ENCODE measurements at regions not wholly inside any gene's neighbourhood (a gene's known extent, or its start where the extent isn't known, plus 50 kb on each side); places are given as distances from the start of the nearest gene placed in this dataset.
A peak's percentile ranks its signal among the peaks of the same experiment; 100 is the strongest.

DNA sequence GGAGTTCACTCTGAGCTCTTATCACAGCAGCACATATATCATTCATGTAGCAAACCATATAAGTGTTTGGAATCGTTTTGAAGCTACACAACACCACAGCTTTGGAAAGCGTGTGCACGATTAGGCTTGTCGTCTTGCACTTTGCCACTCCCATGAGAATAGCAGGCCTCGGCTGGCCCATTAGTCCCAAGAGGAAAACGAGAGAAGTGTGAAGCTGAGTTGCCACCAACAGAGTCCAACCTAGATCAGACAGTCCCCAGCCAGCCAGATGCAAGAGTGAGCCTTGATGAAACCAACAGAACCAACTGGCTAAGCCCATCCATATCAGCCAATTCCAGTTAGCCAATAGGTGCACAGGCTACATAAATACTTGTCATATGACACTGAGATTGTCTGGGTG, 238.4 kb downstream of the C1orf94 start:
- no peak for DNase-seq

DNA sequence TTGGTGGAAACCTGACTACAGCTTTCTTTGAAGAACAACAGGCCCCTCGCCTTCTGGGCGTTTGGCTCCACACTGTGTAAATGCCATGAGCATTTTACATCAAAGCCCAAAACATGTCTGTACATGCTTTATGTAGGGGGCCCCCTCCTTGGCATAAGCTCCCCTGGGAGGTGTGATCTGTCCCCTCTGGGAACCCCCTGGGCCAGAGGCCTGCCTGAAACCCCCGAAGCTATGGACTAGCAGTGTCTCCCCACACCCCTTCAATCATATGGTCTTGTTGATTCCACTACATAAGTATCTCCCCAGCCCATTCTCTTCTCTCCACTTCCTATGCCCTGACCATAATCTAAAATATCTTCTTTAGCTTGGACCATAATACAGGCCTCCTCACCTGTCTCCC, 241.5 kb downstream of the C1orf94 start:
- no peak for DNase-seq

DNA sequence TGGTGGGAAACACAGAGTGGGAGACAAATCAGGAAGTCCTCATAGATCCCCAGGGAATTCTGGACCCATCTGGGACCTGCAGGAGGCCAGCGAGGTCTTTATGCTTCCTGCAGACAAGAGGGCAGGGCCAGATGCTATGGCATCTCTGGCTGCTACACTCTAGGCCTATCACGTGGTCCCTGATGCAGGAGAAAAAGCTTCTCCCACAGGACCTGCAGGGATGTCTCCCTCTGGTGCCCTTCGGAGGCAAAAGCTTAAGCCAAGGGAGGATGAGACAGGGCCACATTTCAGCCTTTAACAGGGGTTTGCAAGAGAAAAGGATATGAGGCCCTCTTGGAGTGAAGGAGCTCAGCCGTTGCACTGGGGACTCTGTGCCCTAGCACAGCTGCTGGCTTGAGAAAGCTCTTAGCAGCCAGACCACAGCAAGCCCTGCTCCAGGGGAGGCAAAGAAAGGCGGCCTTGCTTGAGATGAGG, 243.0 kb downstream of the C1orf94 start:
- DNase-seq: no peak

DNA sequence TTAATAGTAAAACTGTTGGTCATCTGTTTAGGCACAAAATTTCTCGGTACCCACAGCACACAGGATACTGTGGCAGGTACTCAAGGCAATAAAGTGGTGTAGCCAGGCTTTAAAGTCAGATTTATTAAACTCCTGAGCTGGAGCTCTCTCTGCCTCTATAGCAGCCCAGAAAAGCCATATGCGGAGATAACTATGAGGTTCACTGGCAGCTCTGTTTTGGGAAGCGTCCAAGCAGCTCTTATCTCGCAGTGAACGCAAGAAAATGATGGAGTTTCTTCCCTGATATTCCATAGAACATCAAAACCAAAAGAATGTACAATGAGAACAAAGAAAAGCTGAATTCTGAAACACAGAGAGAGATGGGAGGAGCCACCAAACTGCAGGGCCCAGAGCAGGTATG, 248.3 kb downstream of the C1orf94 start:
- DNase-seq: no peak

DNA sequence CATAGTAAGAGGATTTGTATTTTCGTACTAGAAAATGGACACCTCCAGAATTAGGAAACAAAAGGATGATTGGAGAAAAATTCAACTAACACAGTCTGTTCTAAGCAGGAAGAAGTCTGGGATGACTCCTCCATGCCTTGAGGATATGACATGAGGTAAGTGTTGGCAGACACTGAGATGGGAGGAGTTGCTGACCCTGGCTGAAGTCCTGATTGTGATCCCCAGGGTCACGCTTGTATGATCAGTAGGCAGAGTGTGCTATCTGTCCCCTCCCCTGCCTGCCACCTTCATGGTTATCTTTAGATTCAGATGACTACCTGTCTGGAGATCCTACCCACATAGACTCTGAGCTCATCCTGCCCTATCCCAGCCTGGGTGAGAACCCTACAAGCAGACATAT, 249.1 kb downstream of the C1orf94 start:
- DNase-seq: no peak

DNA sequence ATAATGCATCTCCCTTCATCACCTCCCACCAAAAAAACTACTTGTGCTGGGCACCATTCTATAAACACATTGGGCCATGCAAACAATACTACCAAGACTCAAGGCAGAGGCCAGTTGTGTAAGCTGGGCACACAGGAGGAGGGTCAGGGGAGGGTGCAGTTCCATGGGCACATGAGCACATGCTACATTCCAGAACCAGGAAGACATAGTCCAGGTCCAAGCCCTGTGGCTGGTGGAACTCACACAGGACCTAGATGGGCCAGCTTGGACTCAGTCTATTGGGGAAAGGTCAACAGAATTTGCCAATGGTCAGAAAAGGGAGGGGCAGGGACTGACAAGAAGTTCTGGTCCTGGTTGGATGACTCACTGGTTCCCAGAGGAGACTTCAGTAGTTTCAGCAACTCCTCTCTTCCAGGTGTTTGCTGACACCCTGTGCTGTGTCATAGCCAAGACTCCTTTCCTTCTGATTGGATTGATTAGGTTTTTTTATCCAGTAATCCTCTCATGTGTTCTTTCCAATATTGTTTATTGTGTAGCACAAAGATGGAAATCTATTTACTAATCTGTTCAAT, 249.7 kb downstream of the C1orf94 start:
- no peak for DNase-seq

DNA sequence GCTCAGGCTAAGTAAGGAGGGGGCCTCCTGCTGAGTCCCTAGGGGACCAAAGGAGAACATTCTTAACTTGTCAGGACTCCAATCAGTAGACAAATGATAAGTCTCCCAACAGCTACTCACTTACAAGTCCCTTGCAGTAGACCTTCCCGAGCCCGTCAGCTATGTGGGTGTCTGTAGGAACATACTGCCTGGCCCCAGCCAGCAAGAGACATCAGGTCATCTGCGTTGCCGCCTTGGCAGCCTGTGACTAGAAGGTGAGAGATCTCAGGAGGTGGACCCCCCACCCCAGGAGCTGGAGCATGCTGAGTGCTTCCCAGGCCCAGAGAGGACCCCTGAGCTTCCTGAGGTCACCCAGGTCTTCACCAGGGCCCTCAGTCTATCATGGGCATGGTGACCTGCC, 250.5 kb downstream of the C1orf94 start:
- DNase-seq: no peak

DNA sequence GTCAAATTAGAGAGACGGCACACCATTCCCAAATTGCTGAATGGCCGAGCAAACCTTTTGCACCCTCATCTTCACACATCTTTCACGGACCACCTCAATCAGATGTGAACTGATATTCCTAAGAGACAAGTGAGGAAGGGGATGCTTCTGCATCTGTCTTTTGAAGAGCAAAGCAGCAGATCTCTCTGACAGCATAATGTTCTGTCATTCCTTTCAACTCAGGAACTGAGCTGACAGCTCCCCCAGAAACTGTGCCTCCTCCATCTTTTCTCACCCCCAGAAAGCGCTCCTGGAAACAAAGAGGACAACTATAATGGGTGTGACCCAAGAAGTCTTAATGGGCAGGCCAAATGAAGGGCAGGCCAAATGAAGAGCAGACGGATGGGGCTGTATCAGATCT, 256.4 kb downstream of the C1orf94 start:
- DNase-seq: no peak

DNA sequence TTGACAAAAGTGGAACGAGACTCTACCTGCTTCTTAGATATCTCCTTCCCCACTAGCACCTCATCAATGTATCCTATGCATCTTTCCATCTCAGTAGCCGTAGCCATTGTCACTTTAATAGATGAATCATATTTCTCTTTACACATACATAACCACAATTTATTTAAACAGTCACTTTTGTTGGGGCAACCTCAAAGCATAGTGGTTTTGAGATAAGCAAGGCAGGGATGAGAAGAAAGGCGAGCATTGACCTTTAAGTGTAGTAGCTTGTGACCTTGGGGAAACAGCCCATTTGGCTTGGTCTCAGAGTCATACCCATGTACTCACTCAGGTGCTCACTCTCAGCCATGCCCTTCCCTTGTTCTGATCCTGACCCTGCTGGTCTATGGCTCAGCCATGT, 260.1 kb downstream of the C1orf94 start:
- DNase-seq: no peak

DNA sequence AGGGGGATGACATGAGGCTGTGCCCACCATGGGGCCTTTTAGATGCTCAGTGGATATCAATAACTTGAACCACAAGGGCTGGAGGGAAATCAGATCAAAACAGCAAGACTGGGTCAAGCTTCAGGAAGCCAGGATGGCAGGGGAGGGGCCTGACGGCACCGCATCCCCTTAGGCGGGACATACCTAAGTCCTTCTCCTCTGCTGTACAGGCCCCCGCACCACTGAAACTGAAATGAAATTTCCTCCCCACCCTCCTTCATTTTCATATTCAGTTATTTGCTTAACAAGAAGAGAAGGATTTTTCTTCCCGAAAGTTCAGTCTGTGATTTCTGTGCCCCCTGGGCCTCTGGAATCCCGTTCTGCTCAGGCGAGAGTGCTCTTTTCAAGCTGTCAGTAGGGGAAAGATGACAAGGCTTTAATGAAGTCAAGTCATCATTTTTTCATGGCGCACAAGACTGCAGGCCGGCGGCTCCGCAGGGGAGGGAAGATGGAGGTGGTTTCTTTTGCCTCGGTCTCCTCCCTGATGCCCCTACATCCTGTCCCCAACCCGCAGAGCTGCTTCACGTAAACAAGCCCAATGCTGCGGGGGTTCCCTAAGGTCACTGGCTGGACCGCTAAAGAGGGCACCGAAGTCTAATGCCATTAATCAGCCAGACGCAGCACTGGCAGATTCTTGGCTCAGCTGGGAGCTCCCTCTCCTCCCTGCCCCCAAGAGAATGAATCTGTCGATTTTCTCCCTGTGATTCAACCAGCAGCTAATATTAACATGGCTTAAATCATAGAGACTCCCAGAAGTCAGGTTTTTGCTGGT, 264.8 kb downstream of the C1orf94 start:
- DNase-seq: no peak

DNA sequence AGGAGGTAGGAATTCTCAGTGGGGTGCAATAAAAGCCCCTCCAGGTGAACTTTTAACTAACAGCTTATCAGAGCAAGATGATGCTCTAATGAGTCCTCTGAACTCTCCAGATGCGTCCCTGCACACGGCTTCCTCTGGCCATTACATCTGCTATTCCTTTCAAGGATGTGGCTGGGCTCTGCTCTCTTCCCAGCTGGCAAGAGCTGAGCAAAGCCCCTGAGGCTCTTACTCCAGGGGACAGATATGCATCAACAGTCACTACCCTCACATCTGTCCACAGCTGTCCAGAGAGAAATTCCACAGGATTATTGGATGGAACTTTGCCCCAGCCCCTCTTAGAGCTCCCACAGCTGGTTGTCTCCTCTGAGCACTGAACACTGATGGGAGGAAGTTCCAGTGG, 267.8 kb downstream of the C1orf94 start:
- no peak for DNase-seq

DNA sequence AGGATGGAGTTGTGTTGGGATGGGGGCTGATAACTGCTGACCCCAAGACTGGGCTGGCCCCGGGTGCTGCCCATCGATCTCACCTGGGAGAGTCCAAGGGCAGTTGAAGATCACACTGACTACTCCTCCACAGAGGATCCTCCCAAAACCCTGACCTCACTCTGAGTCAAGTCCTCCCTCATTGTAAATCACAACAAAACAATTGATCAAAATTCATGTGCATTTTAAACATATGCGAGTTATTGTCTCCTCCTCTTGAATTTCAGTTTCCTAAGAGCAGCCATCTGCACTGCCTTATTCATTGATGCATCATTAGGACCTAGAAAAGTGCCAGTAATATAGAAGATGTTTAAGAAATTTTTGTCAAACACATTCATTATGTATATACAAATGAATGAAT, 273.6 kb downstream of the C1orf94 start:
- no peak for DNase-seq

DNA sequence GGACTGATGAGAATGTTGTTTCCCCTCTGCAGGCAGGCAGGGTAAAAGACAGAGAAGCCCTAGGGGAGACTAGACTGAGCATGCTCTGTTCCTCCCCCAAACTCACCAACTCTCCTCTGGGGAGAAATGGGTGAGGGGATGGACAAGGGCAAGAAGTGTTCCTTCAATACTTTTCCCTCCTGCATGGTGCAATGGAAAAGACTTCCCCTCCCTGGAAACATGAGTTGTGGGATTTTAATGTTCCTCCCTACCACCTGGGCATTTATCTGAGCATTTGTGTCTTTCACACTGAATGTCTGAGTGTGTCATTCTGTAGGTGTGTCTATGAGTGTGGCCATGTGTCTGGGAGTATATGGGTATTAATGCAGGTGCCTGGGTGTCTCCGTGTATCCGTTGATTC, 275.7 kb downstream of the C1orf94 start:
- DNase-seq: no peak

DNA sequence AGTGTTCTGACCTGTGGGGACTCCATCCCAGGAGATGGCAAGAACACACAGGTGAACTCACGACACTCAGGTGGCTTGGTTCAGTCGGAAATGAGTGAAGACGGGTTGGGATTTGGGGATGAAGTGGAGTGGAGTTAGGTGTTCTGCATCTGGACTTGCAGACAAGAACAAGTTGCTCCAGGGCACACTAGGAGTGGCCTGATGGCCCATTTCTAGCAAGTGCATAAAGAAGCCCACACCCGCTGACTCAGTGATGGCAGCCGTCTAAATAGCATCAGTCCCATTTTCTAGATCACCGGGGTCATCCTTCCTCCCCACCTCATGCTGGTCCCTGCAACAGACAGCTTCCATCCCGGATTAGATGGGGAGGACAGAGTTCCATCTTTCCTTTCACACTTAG, 278.4 kb downstream of the C1orf94 start:
- DNase-seq: no peak

DNA sequence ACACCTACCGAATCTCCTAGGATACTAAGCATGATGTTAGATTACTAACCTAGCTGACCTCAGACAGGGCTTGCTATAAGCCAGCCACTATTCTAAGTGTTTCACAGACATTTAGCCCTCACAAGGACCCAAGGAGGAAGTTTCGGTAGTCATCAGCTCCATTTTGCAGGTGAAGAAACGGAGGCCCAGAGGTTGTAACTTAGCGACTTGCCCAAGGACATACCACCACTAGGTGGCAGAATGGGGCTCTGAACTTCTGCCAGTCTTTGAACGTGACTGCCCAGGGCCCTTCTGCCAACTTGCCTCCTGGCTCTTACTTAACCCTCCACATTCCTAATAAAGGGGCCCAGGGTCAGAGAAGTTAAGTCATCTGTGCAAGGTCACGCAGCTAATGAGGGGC, 283.5 kb downstream of the C1orf94 start:
- DNase-seq: peak; percentile 14 to 24

DNA sequence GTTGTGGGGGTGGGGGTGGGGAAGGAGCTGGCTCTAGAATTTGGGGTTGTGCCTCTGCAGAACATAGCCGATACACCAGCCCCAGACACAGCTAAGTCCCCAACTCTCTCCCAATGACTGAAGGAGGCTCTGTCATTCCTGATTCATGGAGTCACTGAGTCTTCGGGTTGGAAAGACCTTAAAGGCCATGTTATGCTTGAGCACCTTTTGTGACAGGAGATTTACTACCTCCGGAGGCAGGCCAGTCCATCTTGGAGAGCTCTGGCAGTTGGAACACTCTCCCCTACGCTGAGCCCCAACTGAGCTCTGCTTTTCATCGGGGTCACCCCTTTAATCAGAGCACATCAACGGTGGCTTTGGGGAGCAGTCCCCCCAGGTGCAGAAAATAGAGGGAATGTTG, 284.4 kb upstream of the GJB5 start:
- DNase-seq: no peak

DNA sequence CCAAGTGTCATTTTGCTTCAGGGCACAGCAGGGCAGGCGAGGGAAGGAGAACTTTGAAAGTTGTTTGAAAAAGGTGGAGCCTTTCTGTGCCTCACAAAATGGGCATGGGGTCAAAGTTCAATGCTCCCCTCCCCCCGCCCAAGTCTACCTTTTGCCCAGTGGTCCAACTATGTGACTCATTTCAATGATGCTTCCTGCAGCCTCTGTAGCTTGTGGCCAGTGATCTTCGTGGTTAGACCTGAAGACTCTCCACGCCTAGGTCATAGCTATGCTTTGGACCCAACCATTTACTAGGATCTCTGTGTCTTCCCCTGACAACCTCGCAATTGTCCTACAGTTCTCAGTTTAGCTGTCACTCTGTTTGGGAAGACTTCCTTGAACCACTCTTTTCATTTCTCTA, 280.3 kb upstream of the GJB5 start:
- no peak for DNase-seq

DNA sequence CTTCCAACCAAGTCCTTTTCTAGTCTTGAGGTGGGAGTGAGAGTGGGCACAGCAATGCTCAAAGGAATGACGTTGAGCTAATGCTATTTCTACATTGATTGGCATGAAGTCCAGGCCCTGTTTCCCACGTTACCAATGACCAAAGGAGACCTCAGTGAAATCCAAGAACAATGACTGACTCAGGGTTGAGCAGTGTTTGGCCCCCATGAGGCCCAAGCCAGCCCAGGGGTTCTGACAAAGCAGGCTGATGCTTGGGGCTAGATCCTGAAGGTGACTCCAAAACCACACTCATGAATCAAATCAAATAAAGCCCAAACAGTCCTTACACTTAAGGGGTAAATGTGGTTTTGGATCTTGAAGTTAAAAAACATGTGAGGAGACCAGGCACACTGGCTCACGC, 278.5 kb upstream of the GJB5 start:
- no peak for DNase-seq

DNA sequence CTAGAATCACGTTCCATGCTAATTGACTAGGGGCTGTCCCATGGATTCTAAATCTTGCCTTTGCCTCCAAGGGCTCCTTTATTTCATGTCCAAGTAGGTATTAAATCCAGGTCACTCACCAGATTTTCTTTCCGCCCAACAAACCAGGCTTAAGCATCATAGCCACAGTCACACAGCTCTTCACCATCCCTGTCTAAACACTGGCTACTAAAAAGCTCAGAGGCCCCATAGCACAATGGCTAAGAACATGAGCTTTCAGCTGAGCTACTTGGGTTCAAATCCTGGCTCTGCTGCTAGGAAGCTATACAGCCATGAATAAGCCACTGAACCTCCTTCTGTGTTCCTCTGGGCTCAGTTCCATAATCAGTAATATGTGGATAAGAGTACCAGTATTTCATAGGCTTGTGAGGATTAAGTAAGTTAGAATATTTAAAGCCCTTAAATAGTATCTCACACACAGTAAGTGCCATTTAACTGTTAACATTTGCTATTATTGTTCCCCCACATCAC, 277.2 kb upstream of the GJB5 start:
- DNase-seq: no peak

DNA sequence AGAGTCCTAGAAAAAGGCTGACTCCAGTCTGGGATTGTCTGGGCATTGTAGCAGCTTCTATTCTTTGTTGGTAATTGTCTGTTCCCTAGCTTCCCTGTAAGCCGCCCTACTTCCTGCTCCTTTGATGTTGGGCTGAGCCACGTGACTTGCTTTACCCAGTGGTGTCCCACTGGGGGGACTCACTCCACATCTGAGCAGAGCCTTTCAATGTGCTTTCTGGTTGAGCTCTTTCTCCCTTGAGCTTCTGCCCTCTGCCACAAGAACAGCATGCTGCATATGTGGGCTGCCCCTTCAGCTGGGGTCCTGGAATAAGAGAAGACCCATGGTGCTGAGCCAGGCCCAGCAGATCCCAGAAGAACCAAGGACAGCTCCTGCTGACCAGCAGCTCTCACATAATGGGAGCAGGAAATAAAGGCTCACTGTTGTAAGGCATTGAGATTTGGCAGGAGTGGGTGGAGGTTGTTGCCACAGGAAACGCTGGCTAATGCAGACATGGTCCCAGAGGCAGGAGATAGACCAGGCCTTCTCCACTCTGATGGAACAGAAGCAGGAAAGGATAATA, 276.3 kb upstream of the GJB5 start:
- no peak for DNase-seq

DNA sequence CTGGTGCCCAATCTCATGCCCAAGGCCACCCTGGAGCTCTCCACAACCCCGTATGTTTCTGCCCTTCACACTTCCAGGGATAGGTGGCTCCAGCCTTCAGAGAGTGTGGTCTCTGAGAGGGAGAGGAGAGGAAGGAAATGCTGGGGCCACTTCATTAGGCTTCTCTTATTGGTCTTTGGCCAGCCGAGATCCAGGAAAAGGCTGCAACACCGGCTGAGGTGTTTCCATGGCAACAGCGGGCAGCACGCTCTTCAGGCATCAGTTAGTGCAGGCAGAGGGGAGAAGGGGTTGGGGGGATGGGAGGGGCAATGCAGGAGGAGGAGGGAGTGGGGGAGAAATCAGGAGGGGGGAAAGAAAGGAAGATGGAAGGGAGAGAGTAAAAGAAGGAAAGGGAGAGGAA, 275.1 kb upstream of the GJB5 start:
- no peak for DNase-seq

DNA sequence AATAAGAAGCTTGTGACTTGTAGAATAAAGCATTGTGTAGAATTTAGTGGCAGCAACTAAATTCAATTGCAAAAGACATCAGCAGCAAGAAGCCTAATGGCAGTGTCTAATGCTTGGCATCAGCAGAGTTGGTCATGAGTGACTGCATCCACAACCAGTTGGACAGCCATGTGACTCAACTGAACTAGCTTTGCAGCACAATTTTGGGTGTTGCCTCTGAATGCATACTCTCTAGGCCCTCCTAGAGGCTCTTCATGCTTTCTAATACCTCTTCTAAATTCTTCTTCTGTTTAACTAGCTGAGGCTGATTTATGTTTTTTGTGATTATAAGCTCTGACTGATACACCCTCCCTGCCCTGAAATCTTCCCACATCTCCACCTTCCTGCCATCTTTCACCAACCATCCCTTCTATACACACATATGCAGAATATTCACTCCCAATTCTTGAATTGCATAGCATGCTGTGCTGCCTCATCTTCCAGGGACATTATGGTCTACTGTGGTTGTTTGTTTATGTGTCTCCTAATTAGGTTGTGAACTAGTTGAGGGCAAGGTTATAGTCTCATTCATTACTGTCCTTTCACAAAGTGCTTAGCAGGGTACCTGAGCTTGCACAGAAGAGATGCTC, 266.7 kb upstream of the GJB5 start:
- DNase-seq: no peak

DNA sequence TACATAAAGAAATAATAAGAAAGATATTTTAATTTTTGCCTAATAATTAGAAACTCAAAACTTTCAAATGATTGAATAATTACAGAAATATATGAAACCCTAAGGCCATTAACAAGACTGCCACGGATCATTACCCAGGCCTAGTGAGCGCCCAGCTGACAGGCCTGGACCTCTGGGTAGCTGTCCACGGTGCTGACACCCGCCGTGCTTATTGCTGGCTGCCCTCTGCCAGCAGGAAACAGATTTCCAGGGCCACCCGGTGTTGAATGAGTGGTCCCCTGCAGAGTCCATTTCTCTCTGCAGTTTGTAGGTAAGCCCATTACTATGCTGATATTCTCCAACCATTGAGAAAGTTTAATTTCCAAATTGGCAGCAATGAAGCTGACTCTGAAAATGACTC, 254.4 kb upstream of the GJB5 start:
- no peak for DNase-seq

DNA sequence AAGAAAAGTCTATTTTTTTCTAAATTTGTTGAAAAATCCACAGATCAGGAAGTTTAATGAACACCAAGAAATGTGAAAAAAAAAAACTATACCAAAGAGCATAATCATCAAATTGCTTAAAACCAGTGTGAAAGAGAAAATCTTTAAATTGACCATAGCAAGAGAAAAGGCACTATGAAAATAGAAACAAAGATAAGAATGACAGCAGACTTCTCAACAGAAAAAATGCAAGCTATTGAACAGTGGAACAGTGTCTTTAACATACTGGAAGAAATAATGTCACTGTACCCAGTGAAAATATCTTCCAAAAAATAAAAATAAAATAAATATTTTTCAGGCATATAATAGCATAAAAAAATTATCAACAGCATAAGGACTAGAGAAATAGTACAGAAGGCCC, 243.0 kb upstream of the GJB5 start:
- DNase-seq: no peak
